SK-N-SH (cell line): ENCODE measurements at regions not wholly inside any gene's neighbourhood (a gene's known extent, or its start where the extent isn't known, plus 50 kb on each side); places are given as distances from the start of the nearest gene placed in this dataset.

Experiments used
- CTCF ChIA-PET: fragments of 300-600, 350-600 bp; formaldehyde crosslinking; extraction: SDS; loops from one replicate; lab custom pipeline; 2021; lab: Yijun Ruan, JAX
- POLR2A ChIA-PET: fragments of 350-600 bp; sonication (Branson Sonifier 250); formaldehyde crosslinking; extraction: SDS; loops from one replicate; lab custom pipeline; 2020; ENCODE audit warnings: antibody characterized with exemption, inconsistent platforms; lab: Yijun Ruan, JAX
- DNase-seq: peaks from one replicate; pipeline ENCODE4 v3.0.0; 2012
- H2AFZ ChIP-seq: fragments of 200-600 bp; sonication (generic); 2 replicates; pipeline ENCODE4 v1.8.1; 2016; ENCODE audit warnings: antibody characterized with exemption, mild to moderate bottlenecking, low read depth
- H3F3A ChIP-seq: fragments of 200-600 bp; sonication (generic); replicated peaks from 2 replicates; pipeline ENCODE3; 2016; ENCODE audit warnings: antibody characterized with exemption, mild to moderate bottlenecking; ENCODE audit not compliant: insufficient read depth
- H3K27ac ChIP-seq, 2 experiments: fragments of 200-500 bp in 1 of 2; fragments of 200-600 bp in 1 of 2; sonication (Bioruptor generic) in 1 of 2; sonication (generic), shearing (Covaris generic) in 1 of 2; 2 replicates each; pipeline versions ENCODE4 v1.5.1 to v1.6.1; 2014 to 2016; ENCODE audit warnings: low read depth in 2 of 2, inconsistent platforms in 1 of 2, low read length in 1 of 2, mild to moderate bottlenecking in 1 of 2, mixed read lengths in 1 of 2
- H3K27me3 ChIP-seq: fragments of 200-600 bp; sonication (generic), shearing (Covaris generic); 2 replicates; pipeline ENCODE4 v1.6.1; 2016; ENCODE audit warnings: mixed run types; ENCODE audit not compliant: insufficient read depth
- H3K36me3 ChIP-seq, 2 experiments: fragments of 200-500 bp in 1 of 2; fragments of 200-600 bp in 1 of 2; sonication (Bioruptor generic) in 1 of 2; sonication (generic) in 1 of 2; replicated peaks in 1 of 2; 2 replicates each; pipeline versions ENCODE3 to v1.5.1; 2014 to 2016; ENCODE audit warnings: low read length in 1 of 2, mild to moderate bottlenecking in 1 of 2; ENCODE audit not compliant: insufficient read depth in 2 of 2, control insufficient read depth in 1 of 2
- H3K4me1 ChIP-seq, 2 experiments: fragments of 200-500 bp in 1 of 2; fragments of 200-600 bp in 1 of 2; sonication (Bioruptor generic) in 1 of 2; sonication (generic), shearing (Covaris generic) in 1 of 2; 2 replicates each; pipeline versions ENCODE4 v1.5.1 to v1.6.1; 2014 to 2016; ENCODE audit warnings: low read depth in 1 of 2, low read length in 1 of 2, mixed run types in 1 of 2; ENCODE audit not compliant: insufficient read depth in 2 of 2, control insufficient read depth in 1 of 2
- H3K4me2 ChIP-seq: fragments of 200-600 bp; sonication (generic), shearing (Covaris generic); 2 replicates; pipeline ENCODE4 v1.6.1; 2017; ENCODE audit warnings: mixed run types
- H3K4me3 ChIP-seq, 2 experiments: fragments of 200-500 bp in 1 of 2; fragments of 200-600 bp in 1 of 2; sonication (Bioruptor generic) in 1 of 2; sonication (generic), shearing (Covaris generic) in 1 of 2; 2 replicates each; pipeline versions ENCODE4 v1.5.1 to v1.8.1; 2014 to 2016; ENCODE audit warnings: low read depth in 2 of 2, inconsistent platforms in 1 of 2, low read length in 1 of 2, mild to moderate bottlenecking in 1 of 2, mixed read lengths in 1 of 2, moderate library complexity in 1 of 2
- H3K79me2 ChIP-seq: fragments of 200-600 bp; sonication (generic); 2 replicates; pipeline ENCODE4 v1.8.1; 2017; ENCODE audit warnings: mild to moderate bottlenecking; ENCODE audit not compliant: insufficient read depth
- H3K9ac ChIP-seq: fragments of 200-600 bp; sonication (generic); 2 replicates; pipeline ENCODE4 v1.6.1; 2017; ENCODE audit warnings: mixed run types
- H3K9me2 ChIP-seq: fragments of 200-600 bp; sonication (generic); 2 replicates; pipeline ENCODE4 v1.6.1; 2017; ENCODE audit warnings: mixed run types
- H3K9me3 ChIP-seq: fragments of 200-600 bp; sonication (generic); 2 replicates; pipeline ENCODE4 v1.6.1; 2017; ENCODE audit warnings: mixed run types, mild to moderate bottlenecking, moderate library complexity
- H4K20me1 ChIP-seq: fragments of 200-600 bp; sonication (generic); 2 replicates; pipeline ENCODE4 v1.6.1; 2017; ENCODE audit warnings: mild to moderate bottlenecking, mixed run types; ENCODE audit not compliant: insufficient read depth
- CHD2 ChIP-seq: fragments of 150-350 bp; IDR thresholded peaks from 2 replicates; pipeline ENCODE4 v1.6.1; 2018; ENCODE audit warnings: low read length; ENCODE audit not compliant: partially characterized antibody
- ELF1 ChIP-seq: IDR thresholded peaks from 2 replicates; pipeline ENCODE4 v1.4.0; 2012
- EP300 ChIP-seq, 2 experiments: IDR thresholded peaks; 2 replicates each; pipeline versions ENCODE4 v1.4.0 to v1.6.1; 2012; ENCODE audit warnings: borderline replicate concordance in 1 of 2, low read depth in 1 of 2, low read length in 1 of 2
- FOSL2 ChIP-seq: IDR thresholded peaks from 2 replicates; pipeline ENCODE4 v1.4.0; 2012; ENCODE audit warnings: low read depth, mild to moderate bottlenecking, moderate library complexity, borderline replicate concordance
- GABPA ChIP-seq: IDR thresholded peaks from 2 replicates; pipeline ENCODE4 v1.4.0; 2012; ENCODE audit warnings: low read depth, mild to moderate bottlenecking
- GATA2 ChIP-seq: sonication (generic); formaldehyde crosslinking; IDR thresholded peaks from 2 replicates; pipeline ENCODE4 v1.5.0; 2020; ENCODE audit warnings: mild to moderate bottlenecking, missing genetic modification reagents
- JUND ChIP-seq: IDR thresholded peaks from 2 replicates; pipeline ENCODE4 v1.4.0; 2012
- MEF2A ChIP-seq: IDR thresholded peaks from 2 replicates; pipeline ENCODE4 v1.4.0; 2012; ENCODE audit warnings: low read depth, borderline replicate concordance
- MXI1 ChIP-seq: IDR thresholded peaks from 2 replicates; pipeline ENCODE4 v1.6.1; 2012; ENCODE audit warnings: mild to moderate bottlenecking, low read depth, low read length, improper control_type of control experiment
- NFIC ChIP-seq: IDR thresholded peaks from 2 replicates; pipeline ENCODE4 v1.4.0; 2012; ENCODE audit warnings: borderline replicate concordance
- NRF1 ChIP-seq: IDR thresholded peaks from 2 replicates; pipeline ENCODE4 v1.6.1; 2012; ENCODE audit warnings: low read depth, mild to moderate bottlenecking, low read length
- RAD21 ChIP-seq: IDR thresholded peaks from 2 replicates; pipeline ENCODE4 v1.6.1; 2012; ENCODE audit warnings: mild to moderate bottlenecking, low read length
- RFX5 ChIP-seq: IDR thresholded peaks from 2 replicates; pipeline ENCODE4 v1.6.1; 2012; ENCODE audit warnings: mild to moderate bottlenecking, improper control_type of control experiment, low read length
- RXRA ChIP-seq: IDR thresholded peaks from 2 replicates; pipeline ENCODE4 v1.4.0; 2012; ENCODE audit warnings: low read depth, mild to moderate bottlenecking, borderline replicate concordance
- TAF1 ChIP-seq: IDR thresholded peaks from 2 replicates; pipeline ENCODE4 v1.6.1; 2012; ENCODE audit warnings: low read depth, mild to moderate bottlenecking, low read length, moderate library complexity, borderline replicate concordance
- TEAD4 ChIP-seq: IDR thresholded peaks from 2 replicates; pipeline ENCODE4 v1.4.0; 2012; ENCODE audit warnings: mild to moderate bottlenecking, borderline replicate concordance; ENCODE audit not compliant: insufficient read depth
- YY1 ChIP-seq: IDR thresholded peaks from 2 replicates; pipeline ENCODE4 v1.4.0; 2012; ENCODE audit warnings: low read depth, mild to moderate bottlenecking
- TF ChIP-seq, protein P1 (sequence below): fragments of 150-350 bp; IDR thresholded peaks from 2 replicates; pipeline ENCODE4 v1.6.1; 2016; ENCODE audit warnings: mild to moderate bottlenecking, low read depth, low read length
- TF ChIP-seq, protein P2 (sequence below): IDR thresholded peaks from 2 replicates; pipeline ENCODE4 v1.4.0; 2012; ENCODE audit warnings: low read depth, borderline replicate concordance

DNA sequence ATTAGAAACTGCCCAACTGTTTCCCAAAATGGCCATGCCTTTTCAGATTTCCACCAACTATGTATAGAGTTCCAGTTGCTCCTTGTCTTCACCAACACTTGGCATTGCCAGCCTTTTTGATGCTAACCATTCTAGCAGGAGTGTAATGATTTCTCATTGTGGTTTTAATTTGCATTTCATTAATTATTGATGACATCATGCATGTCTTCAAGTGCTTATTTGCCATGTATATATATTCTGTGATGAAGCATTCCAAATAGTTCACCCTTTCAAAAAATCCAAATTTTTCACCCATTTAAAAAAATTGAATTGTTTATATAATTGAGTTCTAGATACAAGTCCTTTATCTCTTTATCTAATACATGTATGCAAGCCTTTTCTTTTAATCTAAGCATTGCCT, 245.9 kb upstream of the TNRC6C start:
- Histone ChIP-seq H3K27ac (no peak overlapping the region), H3K9me2 (0 out of 2 replicates have a peak, but pooled peaks cover 3% of the 10 kb centered on the region), H4K20me1 (no peaks in the 10 kb centered on the region), H3F3A (no peaks in the 10 kb centered on the region), H3K4me2 (no peak overlapping the region), H3K9me3 (peaks cover 16% of the 10 kb centered on the region), H3K4me3 (no peak overlapping the region), H3K27me3 (0 out of 2 replicates have a peak, but pooled peaks cover 7% of the 10 kb centered on the region), H2AFZ (no peak overlapping the region), H3K36me3 (peaks cover 0 to 5% of the 10 kb centered on the region in 2 experiments), H3K4me1 (no peaks in the 10 kb centered on the region), H3K79me2 (no peaks in the 10 kb centered on the region), H3K9ac (no peak overlapping the region)
- POLR2A ChIA-PET, result no interaction called here
- CTCF ChIA-PET, result no interaction called here
- TF ChIP-seq GABPA, result no peak
- TF ChIP-seq, protein P1, sequence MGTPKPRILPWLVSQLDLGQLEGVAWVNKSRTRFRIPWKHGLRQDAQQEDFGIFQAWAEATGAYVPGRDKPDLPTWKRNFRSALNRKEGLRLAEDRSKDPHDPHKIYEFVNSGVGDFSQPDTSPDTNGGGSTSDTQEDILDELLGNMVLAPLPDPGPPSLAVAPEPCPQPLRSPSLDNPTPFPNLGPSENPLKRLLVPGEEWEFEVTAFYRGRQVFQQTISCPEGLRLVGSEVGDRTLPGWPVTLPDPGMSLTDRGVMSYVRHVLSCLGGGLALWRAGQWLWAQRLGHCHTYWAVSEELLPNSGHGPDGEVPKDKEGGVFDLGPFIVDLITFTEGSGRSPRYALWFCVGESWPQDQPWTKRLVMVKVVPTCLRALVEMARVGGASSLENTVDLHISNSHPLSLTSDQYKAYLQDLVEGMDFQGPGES, result no peak
- TF ChIP-seq RAD21, result no peak
- TF ChIP-seq FOSL2, result no peak
- TF ChIP-seq GATA2 (CRISPR knock-in tag), result no peak
- TF ChIP-seq MEF2A, result no peak
- no peak for TF ChIP-seq EP300 (IDR thresholded peaks at IDR 0.05; ENCODE audit: borderline replicate concordance in 1 of 2, low read depth in 1 of 2, low read length in 1 of 2)
- TF ChIP-seq ELF1, result no peak
- TF ChIP-seq NFIC, result no peak
- no peak for TF ChIP-seq RXRA
- TF ChIP-seq NRF1, result no peak
- TF ChIP-seq TAF1, result no peak
- no peak for TF ChIP-seq YY1
- no peak for TF ChIP-seq RFX5
- TF ChIP-seq TEAD4, result no peak
- no peak for TF ChIP-seq CHD2
- TF ChIP-seq MXI1, result no peak
- TF ChIP-seq JUND, result no peak
- TF ChIP-seq, protein P2, sequence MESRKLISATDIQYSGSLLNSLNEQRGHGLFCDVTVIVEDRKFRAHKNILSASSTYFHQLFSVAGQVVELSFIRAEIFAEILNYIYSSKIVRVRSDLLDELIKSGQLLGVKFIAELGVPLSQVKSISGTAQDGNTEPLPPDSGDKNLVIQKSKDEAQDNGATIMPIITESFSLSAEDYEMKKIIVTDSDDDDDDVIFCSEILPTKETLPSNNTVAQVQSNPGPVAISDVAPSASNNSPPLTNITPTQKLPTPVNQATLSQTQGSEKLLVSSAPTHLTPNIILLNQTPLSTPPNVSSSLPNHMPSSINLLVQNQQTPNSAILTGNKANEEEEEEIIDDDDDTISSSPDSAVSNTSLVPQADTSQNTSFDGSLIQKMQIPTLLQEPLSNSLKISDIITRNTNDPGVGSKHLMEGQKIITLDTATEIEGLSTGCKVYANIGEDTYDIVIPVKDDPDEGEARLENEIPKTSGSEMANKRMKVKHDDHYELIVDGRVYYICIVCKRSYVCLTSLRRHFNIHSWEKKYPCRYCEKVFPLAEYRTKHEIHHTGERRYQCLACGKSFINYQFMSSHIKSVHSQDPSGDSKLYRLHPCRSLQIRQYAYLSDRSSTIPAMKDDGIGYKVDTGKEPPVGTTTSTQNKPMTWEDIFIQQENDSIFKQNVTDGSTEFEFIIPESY, result no peak
- no peak for DNase-seq
